Dermis blood vessel endothelial cell (primary cell): ENCODE measurements at regions not wholly inside any gene's neighbourhood (a gene's known extent, or its start where the extent isn't known, plus 50 kb on each side); places are given as distances from the start of the nearest gene placed in this dataset.
"Not testable (repeated sequence)": the region's sequence is repeated elsewhere in the genome, so short reads cannot be mapped to it uniquely, and the experiment has no call there.

Experiments used
- DNase-seq: peaks from one replicate; pipeline ENCODE4 v3.0.0; 2010

- DNase-seq, result no peak
Measured at GRCh38 chr3:87486115-87486514, 209.7 kb upstream of the POU1F1 start.

- no peak for DNase-seq
Measured at GRCh38 chr3:87478716-87479115, 202.3 kb upstream of the POU1F1 start.

GRCh38 chr3:87473944-87474343 lies 197.6 kb upstream of the POU1F1 start:
- no peak for DNase-seq

- DNase-seq, result no peak
Measured at GRCh38 chr3:87468938-87469337, 192.6 kb upstream of the POU1F1 start.

GRCh38 chr3:87468235-87468634 lies 191.9 kb upstream of the POU1F1 start:
- no peak for DNase-seq

GRCh38 chr3:87462228-87462627 lies 185.8 kb upstream of the POU1F1 start:
- DNase-seq, result no peak

GRCh38 chr3:87461443-87461842 lies 185.1 kb upstream of the POU1F1 start:
- no peak for DNase-seq

- no peak for DNase-seq
Measured at GRCh38 chr3:87461036-87461435, 184.7 kb upstream of the POU1F1 start.

- no peak for DNase-seq
Measured at GRCh38 chr3:87448558-87448957, 172.2 kb upstream of the POU1F1 start.

- DNase-seq, result no peak
Measured at GRCh38 chr3:87446849-87447387, 170.5 kb upstream of the POU1F1 start.

- DNase-seq, result no peak
Measured at GRCh38 chr3:87442470-87442869, 166.1 kb upstream of the POU1F1 start.

- DNase-seq, result no peak
Measured at GRCh38 chr3:87437765-87438164, 161.4 kb upstream of the POU1F1 start.

GRCh38 chr3:87436781-87437543 lies 160.6 kb upstream of the POU1F1 start:
- no peak for DNase-seq

GRCh38 chr3:87435926-87436620 lies 159.7 kb upstream of the POU1F1 start:
- no peak for DNase-seq

GRCh38 chr3:87433445-87433844 lies 157.1 kb upstream of the POU1F1 start:
- not testable (repeated sequence) for DNase-seq

GRCh38 chr3:87426918-87427317 lies 150.5 kb upstream of the POU1F1 start:
- no peak for DNase-seq

- DNase-seq, result no peak
Measured at GRCh38 chr3:87425056-87425455, 148.7 kb upstream of the POU1F1 start.

- DNase-seq, result no peak
Measured at GRCh38 chr3:87423336-87423735, 147.0 kb upstream of the POU1F1 start.

GRCh38 chr3:87422333-87422732 lies 145.9 kb upstream of the POU1F1 start:
- DNase-seq, result no peak

- no peak for DNase-seq
Measured at GRCh38 chr3:87420171-87420570, 143.8 kb upstream of the POU1F1 start.

GRCh38 chr3:87414271-87414670 lies 137.9 kb upstream of the POU1F1 start:
- DNase-seq, result no peak

- no peak for DNase-seq
Measured at GRCh38 chr3:87413814-87414213, 137.4 kb upstream of the POU1F1 start.

- DNase-seq, result no peak
Measured at GRCh38 chr3:87410110-87410509, 133.7 kb upstream of the POU1F1 start.

- no peak for DNase-seq
Measured at GRCh38 chr3:87398168-87398801, 121.9 kb upstream of the POU1F1 start.
